ENCODE measurements at regions not wholly inside any gene's neighbourhood (a gene's known extent, or its start where the extent isn't known, plus 50 kb on each side); places are given as distances from the start of the nearest gene placed in this dataset.

GRCh38 chr16:59148769-59149155, 414.6 kb upstream of the GOT2 start:
- TF ChIP-seq, protein P1, sequence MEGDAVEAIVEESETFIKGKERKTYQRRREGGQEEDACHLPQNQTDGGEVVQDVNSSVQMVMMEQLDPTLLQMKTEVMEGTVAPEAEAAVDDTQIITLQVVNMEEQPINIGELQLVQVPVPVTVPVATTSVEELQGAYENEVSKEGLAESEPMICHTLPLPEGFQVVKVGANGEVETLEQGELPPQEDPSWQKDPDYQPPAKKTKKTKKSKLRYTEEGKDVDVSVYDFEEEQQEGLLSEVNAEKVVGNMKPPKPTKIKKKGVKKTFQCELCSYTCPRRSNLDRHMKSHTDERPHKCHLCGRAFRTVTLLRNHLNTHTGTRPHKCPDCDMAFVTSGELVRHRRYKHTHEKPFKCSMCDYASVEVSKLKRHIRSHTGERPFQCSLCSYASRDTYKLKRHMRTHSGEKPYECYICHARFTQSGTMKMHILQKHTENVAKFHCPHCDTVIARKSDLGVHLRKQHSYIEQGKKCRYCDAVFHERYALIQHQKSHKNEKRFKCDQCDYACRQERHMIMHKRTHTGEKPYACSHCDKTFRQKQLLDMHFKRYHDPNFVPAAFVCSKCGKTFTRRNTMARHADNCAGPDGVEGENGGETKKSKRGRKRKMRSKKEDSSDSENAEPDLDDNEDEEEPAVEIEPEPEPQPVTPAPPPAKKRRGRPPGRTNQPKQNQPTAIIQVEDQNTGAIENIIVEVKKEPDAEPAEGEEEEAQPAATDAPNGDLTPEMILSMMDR (IDR thresholded peaks at IDR 0.05; ENCODE audit: low read depth, low read length, poor library complexity, severe bottlenecking) = no peak
- TF ChIP-seq EZH2phosphoT487 (IDR thresholded peaks at IDR 0.05; ENCODE audit: borderline replicate concordance, low read length) = no peak

Measured in DOHH2 (cell line).